CD4-positive, alpha-beta T cell treated with Interleukin-1 beta for 1 hour (primary cell): ENCODE measurements at regions not wholly inside any gene's neighbourhood (a gene's known extent, or its start where the extent isn't known, plus 50 kb on each side); places are given as distances from the start of the nearest gene placed in this dataset.

Experiments
- DNase-seq, 2 donors: peaks; one replicate each; pipeline ENCODE4 v3.0.0-alpha.2; 2020 to 2022

GRCh38 chr18:57915865-57916582 is 112.9 kb upstream of the ATP8B1 start:
- no peak for DNase-seq

GRCh38 chr18:57915248-57915647 is 112.1 kb upstream of the ATP8B1 start:
- DNase-seq, result no peak

GRCh38 chr18:57913686-57914085 is 110.6 kb upstream of the ATP8B1 start:
- no peak for DNase-seq

- no peak for DNase-seq
Measured at GRCh38 chr18:57910817-57911216, 107.7 kb upstream of the ATP8B1 start.

- no peak for DNase-seq
Measured at GRCh38 chr18:57910134-57910533, 107.0 kb upstream of the ATP8B1 start.

GRCh38 chr18:57909620-57910019 is 106.5 kb upstream of the ATP8B1 start:
- no peak for DNase-seq

- no peak for DNase-seq
Measured at GRCh38 chr18:57908092-57908491, 105.0 kb upstream of the ATP8B1 start.

- DNase-seq, result no peak
Measured at GRCh38 chr18:57907550-57907949, 104.4 kb upstream of the ATP8B1 start.

GRCh38 chr18:57906852-57907251 is 103.7 kb upstream of the ATP8B1 start:
- no peak for DNase-seq

- DNase-seq, result no peak
Measured at GRCh38 chr18:57904535-57904934, 101.4 kb upstream of the ATP8B1 start.

- no peak for DNase-seq
Measured at GRCh38 chr18:57902721-57903120, 99.6 kb upstream of the ATP8B1 start.

- no peak for DNase-seq
Measured at GRCh38 chr18:57901825-57902589, 98.9 kb upstream of the ATP8B1 start.

- DNase-seq, result no peak
Measured at GRCh38 chr18:57900906-57901435, 97.9 kb upstream of the ATP8B1 start.

- no peak for DNase-seq
Measured at GRCh38 chr18:57898506-57899124, 95.5 kb upstream of the ATP8B1 start.

GRCh38 chr18:57895182-57895581 is 92.1 kb upstream of the ATP8B1 start:
- DNase-seq, result no peak

- DNase-seq, result no peak
Measured at GRCh38 chr18:57891707-57892391, 88.7 kb upstream of the ATP8B1 start.

GRCh38 chr18:57890266-57890665 is 87.2 kb upstream of the ATP8B1 start:
- no peak for DNase-seq

GRCh38 chr18:57889841-57890240 is 86.7 kb upstream of the ATP8B1 start:
- no peak for DNase-seq

GRCh38 chr18:57887543-57888383 is 84.6 kb upstream of the ATP8B1 start:
- no peak for DNase-seq

GRCh38 chr18:57885931-57886330 is 82.8 kb upstream of the ATP8B1 start:
- no peak for DNase-seq

- no peak for DNase-seq
Measured at GRCh38 chr18:57882465-57882864, 79.3 kb upstream of the ATP8B1 start.

- DNase-seq, result peak; percentile 37 to 54
Measured at GRCh38 chr18:57881818-57882413, 78.8 kb upstream of the ATP8B1 start.
